ENCODE measurements at regions not wholly inside any gene's neighbourhood (a gene's known extent, or its start where the extent isn't known, plus 50 kb on each side); places are given as distances from the start of the nearest gene placed in this dataset.

DNA sequence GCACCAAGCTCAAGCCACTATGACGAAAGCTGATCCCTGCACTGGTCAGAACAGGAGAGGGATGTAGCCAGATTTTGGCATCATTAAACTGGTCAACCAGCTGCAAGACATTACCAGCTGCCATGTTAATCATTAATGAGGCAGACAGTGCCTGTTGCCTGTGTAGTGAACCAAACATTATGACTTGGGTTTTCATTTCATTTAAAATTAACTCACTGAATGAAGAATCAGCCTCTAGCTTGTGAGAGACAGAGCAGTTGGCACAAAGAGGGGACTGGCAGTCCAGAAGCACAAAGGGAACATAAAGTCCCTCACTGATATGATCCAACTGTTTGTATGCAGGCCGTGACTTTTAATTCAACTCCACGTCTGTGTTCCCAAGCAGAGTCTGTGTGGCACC is 318.9 kb downstream of the SEC16B start:
- Mint-ChIP-seq H3K4me3 (no peak overlapping the region), H3K4me1 (peaks cover 6% of the 10 kb centered on the region), H3K9me3 (peaks cover 5% of the 10 kb centered on the region), H3K36me3 (ENCODE audit: low read depth) (no peaks in the 10 kb centered on the region), H3K27ac (ENCODE audit: unreplicated experiment) (no peak overlapping the region), H3K27me3 (ENCODE audit: low read depth) (no peaks in the 10 kb centered on the region)
- DNase-seq (ENCODE audit: low read depth, low spot score) = no peak
- TF ChIP-seq, protein P1, sequence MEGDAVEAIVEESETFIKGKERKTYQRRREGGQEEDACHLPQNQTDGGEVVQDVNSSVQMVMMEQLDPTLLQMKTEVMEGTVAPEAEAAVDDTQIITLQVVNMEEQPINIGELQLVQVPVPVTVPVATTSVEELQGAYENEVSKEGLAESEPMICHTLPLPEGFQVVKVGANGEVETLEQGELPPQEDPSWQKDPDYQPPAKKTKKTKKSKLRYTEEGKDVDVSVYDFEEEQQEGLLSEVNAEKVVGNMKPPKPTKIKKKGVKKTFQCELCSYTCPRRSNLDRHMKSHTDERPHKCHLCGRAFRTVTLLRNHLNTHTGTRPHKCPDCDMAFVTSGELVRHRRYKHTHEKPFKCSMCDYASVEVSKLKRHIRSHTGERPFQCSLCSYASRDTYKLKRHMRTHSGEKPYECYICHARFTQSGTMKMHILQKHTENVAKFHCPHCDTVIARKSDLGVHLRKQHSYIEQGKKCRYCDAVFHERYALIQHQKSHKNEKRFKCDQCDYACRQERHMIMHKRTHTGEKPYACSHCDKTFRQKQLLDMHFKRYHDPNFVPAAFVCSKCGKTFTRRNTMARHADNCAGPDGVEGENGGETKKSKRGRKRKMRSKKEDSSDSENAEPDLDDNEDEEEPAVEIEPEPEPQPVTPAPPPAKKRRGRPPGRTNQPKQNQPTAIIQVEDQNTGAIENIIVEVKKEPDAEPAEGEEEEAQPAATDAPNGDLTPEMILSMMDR (conservative IDR thresholded peaks at IDR 0.05) = no peak

DNA sequence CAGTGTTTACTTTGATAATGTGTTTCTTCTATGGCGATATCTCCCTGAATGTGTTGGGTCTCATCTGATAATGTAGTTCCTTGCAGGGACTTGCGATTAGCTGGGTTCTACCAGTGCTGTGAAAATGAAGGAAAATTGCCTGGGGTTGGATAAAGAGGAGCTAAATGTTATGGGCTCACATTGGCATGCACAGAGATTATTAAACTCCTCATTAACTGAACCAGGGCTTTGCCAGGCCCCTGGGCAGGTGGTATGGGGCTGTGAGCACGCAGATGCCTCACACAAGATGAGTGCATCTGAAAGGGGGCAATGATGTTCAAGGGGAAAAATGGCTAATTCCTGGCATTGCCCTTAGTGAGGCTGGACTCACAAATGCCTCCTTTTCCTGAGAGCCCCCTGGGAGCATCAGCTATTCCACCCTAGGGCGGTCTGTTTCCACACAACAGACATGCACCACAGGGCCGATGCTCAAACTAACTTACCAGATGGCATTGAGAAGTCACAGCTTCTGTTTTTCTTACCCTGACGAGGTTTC is 321.1 kb downstream of the SEC16B start:
- no peak overlapping the region for H3K27ac Mint-ChIP-seq (ENCODE audit: unreplicated experiment)
- peaks cover 5% of the 10 kb centered on the region for H3K9me3 Mint-ChIP-seq
- TF ChIP-seq, protein P1 (conservative IDR thresholded peaks at IDR 0.05) = no peak
- H3K27me3 Mint-ChIP-seq (ENCODE audit: low read depth) = no peaks in the 10 kb centered on the region
- no peak for DNase-seq (ENCODE audit: low read depth, low spot score)
- no peaks in the 10 kb centered on the region for H3K36me3 Mint-ChIP-seq (ENCODE audit: low read depth)
- H3K4me3 Mint-ChIP-seq = no peak overlapping the region
- no peaks in the 10 kb centered on the region for H3K4me1 Mint-ChIP-seq

DNA sequence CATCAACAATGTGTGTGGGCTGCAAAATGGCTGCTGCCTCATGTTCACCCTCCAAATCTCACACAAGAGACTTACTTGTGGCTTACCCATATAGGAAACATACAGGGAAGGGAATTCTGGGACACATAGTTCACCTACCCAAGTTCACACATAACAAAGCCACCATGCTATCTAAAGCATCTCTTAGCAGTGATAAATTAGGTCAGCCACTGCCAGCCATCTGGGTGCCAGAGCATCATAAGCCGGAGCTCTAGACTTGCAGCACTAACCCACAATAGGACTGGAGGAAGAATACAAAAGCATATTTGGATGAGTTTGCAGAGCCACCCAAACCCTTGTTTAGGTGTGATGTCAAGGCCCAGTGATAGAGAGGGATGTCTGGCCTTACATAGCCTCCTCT is 321.7 kb downstream of the SEC16B start:
- Mint-ChIP-seq H3K9me3 (peaks cover 5% of the 10 kb centered on the region), H3K27me3 (ENCODE audit: low read depth) (no peaks in the 10 kb centered on the region), H3K36me3 (ENCODE audit: low read depth) (no peaks in the 10 kb centered on the region), H3K27ac (ENCODE audit: unreplicated experiment) (no peak overlapping the region), H3K4me1 (no peaks in the 10 kb centered on the region), H3K4me3 (no peak overlapping the region)
- TF ChIP-seq, protein P1 (conservative IDR thresholded peaks at IDR 0.05) = no peak
- DNase-seq (ENCODE audit: low read depth, low spot score) = no peak

DNA sequence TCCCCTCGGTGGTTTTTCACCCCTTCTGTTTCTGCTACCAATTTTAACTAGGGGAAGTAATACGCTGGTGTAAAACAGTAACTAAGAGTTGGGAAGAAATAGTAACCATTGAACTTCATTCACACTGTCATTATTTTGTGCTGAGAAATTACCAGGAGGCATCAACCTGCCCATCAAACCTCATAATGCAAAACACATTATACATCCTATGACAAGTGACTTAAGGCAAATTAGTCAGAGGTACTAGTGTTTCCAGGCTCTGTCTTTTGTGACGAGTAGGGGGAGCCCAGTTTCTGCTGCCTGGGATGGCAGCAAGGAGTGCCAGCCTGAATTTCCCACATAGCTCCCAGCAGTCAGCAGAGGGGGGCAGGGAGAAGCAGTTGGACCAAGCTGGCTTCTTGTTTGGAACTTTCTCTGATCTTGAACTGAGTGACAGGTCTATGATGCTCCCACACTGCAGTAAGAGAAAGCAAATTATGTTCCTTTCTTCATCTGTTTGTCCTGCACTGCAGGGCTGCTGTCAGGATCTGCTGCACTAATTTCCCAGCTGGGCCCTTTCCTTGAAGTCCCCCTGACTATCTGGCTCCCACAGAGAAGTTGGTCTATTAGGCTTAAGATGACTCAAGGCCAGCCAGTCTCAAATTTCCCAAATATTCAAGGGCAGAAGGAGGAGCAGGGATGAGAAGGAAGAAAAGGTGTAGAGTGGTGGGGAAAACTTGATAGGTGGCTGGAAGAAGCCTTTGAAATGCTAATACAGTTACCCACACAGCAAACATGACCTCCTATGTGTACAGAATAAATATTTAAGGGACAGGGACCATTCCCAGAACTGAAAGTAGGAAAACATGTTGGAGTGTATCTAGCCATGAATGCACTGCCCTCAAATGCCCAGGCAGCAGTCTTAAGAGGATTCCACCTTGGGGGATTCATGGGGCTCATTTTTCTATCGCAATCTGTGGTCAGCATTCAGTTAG is 322.8 kb downstream of the SEC16B start:
- no peak overlapping the region for H3K27ac Mint-ChIP-seq (ENCODE audit: unreplicated experiment)
- no peak overlapping the region for H3K4me3 Mint-ChIP-seq
- no peaks in the 10 kb centered on the region for H3K4me1 Mint-ChIP-seq
- no peaks in the 10 kb centered on the region for H3K27me3 Mint-ChIP-seq (ENCODE audit: low read depth)
- no peaks in the 10 kb centered on the region for H3K36me3 Mint-ChIP-seq (ENCODE audit: low read depth)
- DNase-seq (ENCODE audit: low read depth, low spot score) = no peak
- H3K9me3 Mint-ChIP-seq = no peaks in the 10 kb centered on the region
- TF ChIP-seq, protein P1 (conservative IDR thresholded peaks at IDR 0.05) = no peak

DNA sequence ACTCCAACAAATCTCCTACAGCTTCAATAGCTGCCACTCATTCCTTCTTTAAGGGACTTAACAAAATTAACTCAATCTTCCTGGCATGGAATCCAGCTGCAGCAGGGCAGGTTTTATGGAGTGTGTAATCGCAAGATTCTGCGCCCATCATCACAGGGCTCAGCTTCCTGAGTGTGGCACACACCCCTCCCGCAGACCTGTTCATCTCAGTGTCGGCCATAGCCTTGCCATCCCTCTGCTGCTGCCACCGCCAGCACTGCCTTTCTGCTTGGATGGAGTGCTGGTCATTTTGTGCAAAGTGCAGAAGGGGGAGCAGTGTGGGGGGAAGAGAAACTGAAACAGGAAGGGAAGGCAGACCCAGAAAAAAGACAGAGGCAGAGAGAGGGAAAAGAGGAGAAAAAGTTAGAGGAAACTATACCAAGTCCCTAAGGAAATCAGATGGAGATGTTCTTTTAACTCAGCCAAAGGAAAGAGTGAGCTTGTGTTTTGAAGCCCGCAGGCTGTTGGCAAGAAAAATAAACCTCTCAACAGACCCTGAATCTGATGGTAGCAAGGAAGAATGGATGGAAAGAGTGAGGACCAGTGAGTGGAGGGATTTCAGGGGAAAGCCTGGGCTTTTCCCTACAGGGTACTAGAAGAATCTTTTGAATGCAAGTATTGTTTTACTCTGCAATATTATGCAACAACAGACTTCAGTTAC is 324.2 kb downstream of the SEC16B start:
- H3K4me3 Mint-ChIP-seq = no peak overlapping the region
- TF ChIP-seq, protein P1 (conservative IDR thresholded peaks at IDR 0.05) = no peak
- no peak overlapping the region for H3K27ac Mint-ChIP-seq (ENCODE audit: unreplicated experiment)
- no peaks in the 10 kb centered on the region for H3K36me3 Mint-ChIP-seq (ENCODE audit: low read depth)
- no peak for DNase-seq (ENCODE audit: low read depth, low spot score)
- H3K27me3 Mint-ChIP-seq (ENCODE audit: low read depth) = no peaks in the 10 kb centered on the region
- no peaks in the 10 kb centered on the region for H3K4me1 Mint-ChIP-seq
- no peaks in the 10 kb centered on the region for H3K9me3 Mint-ChIP-seq
